ENCODE measurements at regions not wholly inside any gene's neighbourhood (a gene's known extent, or its start where the extent isn't known, plus 50 kb on each side); places are given as distances from the start of the nearest gene placed in this dataset.

- Histone ChIP-seq H3K4me1 (ENCODE audit: control insufficient read depth in 1 of 2, low read depth in 2 of 2) (no peaks in the 10 kb centered on the region), H3K9me3 (peaks cover 14% of the 10 kb centered on the region), H3K27me3 (replicated peaks; ENCODE audit: insufficient read depth) (no peaks in the 10 kb centered on the region), H3K27ac (no peak overlapping the region), H3K36me3 (no peaks in the 10 kb centered on the region), H3K4me3 (no peak overlapping the region)
- TF ChIP-seq CTCF (IDR thresholded peaks at IDR 0.05), result no peak
- no peak for ATAC-seq (ENCODE audit: insufficient number of reproducible peaks, low FRiP score, low read depth)
- DNase-seq (ENCODE audit: low spot score), result no peak
These were observed 238.0 kb downstream of the RAB28 start for GRCh38 chr4:13246107-13246506.

- Histone ChIP-seq H3K4me3 (no peak overlapping the region), H3K36me3 (no peaks in the 10 kb centered on the region), H3K9me3 (peaks cover 14% of the 10 kb centered on the region), H3K27ac (no peak overlapping the region), H3K4me1 (ENCODE audit: control insufficient read depth in 1 of 2, low read depth in 2 of 2) (no peaks in the 10 kb centered on the region), H3K27me3 (replicated peaks; ENCODE audit: insufficient read depth) (no peaks in the 10 kb centered on the region)
- no peak for ATAC-seq (ENCODE audit: insufficient number of reproducible peaks, low FRiP score, low read depth)
- TF ChIP-seq CTCF (IDR thresholded peaks at IDR 0.05), result no peak
- no peak for DNase-seq (ENCODE audit: low spot score)
These were observed 239.7 kb downstream of the RAB28 start for GRCh38 chr4:13244444-13244843.

GRCh38 chr4:13243152-13243551, 241.0 kb downstream of the RAB28 start:
- H3K27me3 ChIP-seq (replicated peaks; ENCODE audit: insufficient read depth), result no peaks in the 10 kb centered on the region
- no peaks in the 10 kb centered on the region for H3K36me3 ChIP-seq
- DNase-seq (ENCODE audit: low spot score) (no peak), ATAC-seq (ENCODE audit: insufficient number of reproducible peaks, low FRiP score, low read depth) (no peak)
- no peak overlapping the region for H3K4me3 ChIP-seq
- no peaks in the 10 kb centered on the region for H3K4me1 ChIP-seq (ENCODE audit: control insufficient read depth in 1 of 2, low read depth in 2 of 2)
- peaks cover 13% of the 10 kb centered on the region for H3K9me3 ChIP-seq
- no peak overlapping the region for H3K27ac ChIP-seq
- TF ChIP-seq CTCF (IDR thresholded peaks at IDR 0.05), result no peak

GRCh38 chr4:13240066-13240465, 244.1 kb downstream of the RAB28 start:
- Histone ChIP-seq H3K27me3 (replicated peaks; ENCODE audit: insufficient read depth) (no peaks in the 10 kb centered on the region), H3K36me3 (no peaks in the 10 kb centered on the region), H3K4me1 (ENCODE audit: control insufficient read depth in 1 of 2, low read depth in 2 of 2) (no peaks in the 10 kb centered on the region), H3K9me3 (no peaks in the 10 kb centered on the region), H3K27ac (no peak overlapping the region), H3K4me3 (no peak overlapping the region)
- DNase-seq (ENCODE audit: low spot score), result no peak
- ATAC-seq (ENCODE audit: insufficient number of reproducible peaks, low FRiP score, low read depth), result no peak
- no peak for TF ChIP-seq CTCF (IDR thresholded peaks at IDR 0.05)

DNA sequence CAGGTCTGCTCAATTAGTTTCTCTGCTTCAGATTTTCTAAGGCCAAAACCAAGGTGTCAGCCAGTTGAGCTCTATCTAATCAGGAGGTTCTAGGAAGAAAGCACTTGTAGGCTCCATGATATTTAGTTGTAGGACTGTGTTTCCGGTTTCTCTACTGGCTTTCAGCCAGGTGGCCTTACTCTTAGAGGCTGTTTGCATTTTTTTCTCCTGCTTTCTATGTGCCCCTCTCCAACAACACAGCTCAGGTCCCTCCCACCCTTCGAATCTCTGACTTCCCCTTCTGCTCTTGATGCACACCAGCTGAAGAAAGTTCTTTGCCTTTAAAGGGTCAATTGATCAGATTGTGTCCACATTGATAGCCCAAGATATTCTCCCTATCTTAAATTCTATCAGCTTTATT, 245.2 kb downstream of the RAB28 start:
- TF ChIP-seq CTCF (IDR thresholded peaks at IDR 0.05), result no peak
- ATAC-seq (ENCODE audit: insufficient number of reproducible peaks, low FRiP score, low read depth) (no peak), DNase-seq (ENCODE audit: low spot score) (no peak)
- no peaks in the 10 kb centered on the region for H3K27me3 ChIP-seq (replicated peaks; ENCODE audit: insufficient read depth)
- no peaks in the 10 kb centered on the region for H3K9me3 ChIP-seq
- H3K4me3 ChIP-seq, result no peak overlapping the region
- no peaks in the 10 kb centered on the region for H3K4me1 ChIP-seq (ENCODE audit: control insufficient read depth in 1 of 2, low read depth in 2 of 2)
- no peak overlapping the region for H3K27ac ChIP-seq
- H3K36me3 ChIP-seq, result no peaks in the 10 kb centered on the region
